Suprapubic skin (tissue), 4 donors: ENCODE measurements at regions not wholly inside any gene's neighbourhood (a gene's known extent, or its start where the extent isn't known, plus 50 kb on each side); places are given as distances from the start of the nearest gene placed in this dataset.

ENCODE experiments used
- DNase-seq, 2 donors: peaks; one replicate each; pipeline ENCODE4 v3.0.0-alpha.2; 2019; ENCODE audit warnings: low spot score in 2 of 2
- H3K27ac ChIP-seq: fragments of 200-600 bp; sonication (generic); one replicate; pipeline ENCODE4 v1.5.1; 2019
- H3K27me3 ChIP-seq: fragments of 200-600 bp; sonication (generic); one replicate; pipeline ENCODE4 v1.5.1; 2019
- H3K36me3 ChIP-seq: fragments of 200-600 bp; sonication (generic); one replicate; pipeline ENCODE4 v1.5.1; 2019
- H3K4me1 ChIP-seq: fragments of 200-600 bp; sonication (generic); one replicate; pipeline ENCODE4 v1.5.1; 2019
- H3K4me3 ChIP-seq: fragments of 200-600 bp; sonication (generic); one replicate; pipeline ENCODE4 v1.5.1; 2019; ENCODE audit warnings: mild to moderate bottlenecking
- H3K9me3 ChIP-seq: fragments of 200-600 bp; sonication (generic); one replicate; pipeline ENCODE4 v1.5.1; 2019
- CTCF ChIP-seq, 2 donors: fragments of 200-600 bp in 1 of 2; fragments of 450-650 bp in 1 of 2; sonication (generic) in 1 of 2; IDR thresholded peaks; one replicate each; pipeline ENCODE4 v1.5.1; 2016 to 2019; ENCODE audit warnings: antibody characterized with exemption in 2 of 2, mild to moderate bottlenecking in 1 of 2, moderate library complexity in 1 of 2
- EP300 ChIP-seq: sonication (generic); formaldehyde crosslinking; IDR thresholded peaks from one replicate; pipeline ENCODE4 v1.6.1; 2017; ENCODE audit warnings: antibody characterized with exemption
- POLR2A ChIP-seq, 2 donors: fragments of 450-650 bp; IDR thresholded peaks; one replicate each; pipeline ENCODE4 v1.6.1; 2017; ENCODE audit warnings: antibody characterized with exemption in 2 of 2, mild to moderate bottlenecking in 2 of 2, moderate library complexity in 2 of 2
- POLR2AphosphoS5 ChIP-seq, 3 donors: sonication (generic); formaldehyde crosslinking; IDR thresholded peaks; one replicate each; pipeline ENCODE4 v1.6.1; 2017; ENCODE audit warnings: antibody characterized with exemption in 3 of 3
- WGBS: methylation state at CpG from one replicate; pipeline ENCODE4 v1.1.5; 2018; 5-methylcytosine and 5-hydroxymethylcytosine counted together

GRCh38 chr5:168062239-168062638, 229.2 kb upstream of the WWC1 start:
- no peaks in the 10 kb centered on the region for H3K27me3 ChIP-seq
- no peak for TF ChIP-seq EP300
- no peak for TF ChIP-seq POLR2A (IDR thresholded peaks at IDR 0.05)
- TF ChIP-seq POLR2AphosphoS5 (IDR thresholded peaks at IDR 0.05) = no peak
- no peak for TF ChIP-seq CTCF (IDR thresholded peaks at IDR 0.05)
- no peak overlapping the region for H3K27ac ChIP-seq
- H3K4me3 ChIP-seq = no peak overlapping the region
- no peak for DNase-seq
- H3K4me1 ChIP-seq = no peaks in the 10 kb centered on the region
- H3K36me3 ChIP-seq = no peaks in the 10 kb centered on the region
- no peaks in the 10 kb centered on the region for H3K9me3 ChIP-seq
- 92% methylated on average over 3 of the region's 3 CpGs for WGBS

DNA sequence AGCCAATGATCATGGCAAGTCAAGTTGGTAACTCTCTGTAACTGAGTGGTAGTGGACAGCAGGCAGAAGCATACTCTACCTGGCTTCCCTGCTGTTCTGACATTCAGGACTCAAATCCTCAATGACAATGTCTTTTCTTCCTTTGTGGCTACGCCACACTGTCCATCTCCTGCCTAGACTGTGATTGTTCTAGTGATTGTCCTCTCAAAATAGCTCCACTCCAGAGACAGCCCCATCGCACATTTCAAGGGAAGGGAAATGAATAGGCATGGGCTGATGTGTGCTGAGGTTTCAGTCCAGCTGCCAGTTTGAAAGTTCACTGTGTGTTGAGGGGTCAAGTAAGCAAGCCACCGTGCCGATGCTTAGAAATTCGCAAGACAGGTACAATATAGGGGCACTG, 227.0 kb upstream of the WWC1 start:
- H3K27me3 ChIP-seq = no peaks in the 10 kb centered on the region
- H3K27ac ChIP-seq = no peak overlapping the region
- H3K36me3 ChIP-seq = no peaks in the 10 kb centered on the region
- no peaks in the 10 kb centered on the region for H3K4me1 ChIP-seq
- TF ChIP-seq POLR2AphosphoS5 (IDR thresholded peaks at IDR 0.05) (no peak), POLR2A (IDR thresholded peaks at IDR 0.05) (no peak)
- no peak overlapping the region for H3K4me3 ChIP-seq
- no peak for DNase-seq
- H3K9me3 ChIP-seq = no peaks in the 10 kb centered on the region
- 89% methylated on average over 5 of the region's 5 CpGs for WGBS

DNA sequence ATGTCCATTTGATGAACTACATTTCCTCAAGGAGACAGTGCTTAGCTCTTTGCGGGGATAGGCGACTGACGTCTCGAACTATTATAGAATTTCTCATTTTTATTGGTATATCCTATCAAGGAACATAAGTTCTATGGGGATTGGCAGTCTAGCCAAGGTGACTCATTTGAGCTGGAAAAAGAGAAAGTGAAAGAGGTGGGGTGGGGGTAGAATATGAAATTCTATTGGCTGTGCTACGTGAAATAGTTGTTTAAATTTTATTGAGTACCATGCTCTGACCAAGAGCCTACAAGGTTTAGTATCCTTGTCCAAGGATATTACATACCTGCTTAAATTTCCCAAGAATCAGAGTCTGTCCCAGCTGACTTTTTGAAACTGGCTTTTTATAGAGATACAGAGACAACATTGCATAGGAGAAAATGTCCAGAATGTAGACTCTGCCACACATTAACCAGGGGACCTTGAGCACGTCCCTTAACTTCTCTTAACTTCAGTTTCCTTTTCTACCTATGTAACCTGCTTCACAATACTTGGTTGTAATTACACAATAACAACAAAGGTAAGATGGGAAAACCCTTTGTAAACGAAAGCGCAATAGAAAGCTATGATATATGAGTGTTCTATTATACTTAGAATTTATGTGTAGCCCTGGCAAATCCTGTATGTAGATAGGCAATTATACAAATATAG, 226.4 kb upstream of the WWC1 start:
- Histone ChIP-seq H3K4me3 (no peak overlapping the region), H3K4me1 (no peaks in the 10 kb centered on the region), H3K36me3 (no peaks in the 10 kb centered on the region), H3K27me3 (no peaks in the 10 kb centered on the region), H3K9me3 (no peaks in the 10 kb centered on the region), H3K27ac (no peak overlapping the region)
- no peak for DNase-seq
- TF ChIP-seq POLR2A (IDR thresholded peaks at IDR 0.05) = no peak
- no peak for TF ChIP-seq EP300
- no peak for TF ChIP-seq CTCF (IDR thresholded peaks at IDR 0.05)
- TF ChIP-seq POLR2AphosphoS5 (IDR thresholded peaks at IDR 0.05) = no peak
- 94% methylated on average over 8 of the region's 8 CpGs for WGBS

DNA sequence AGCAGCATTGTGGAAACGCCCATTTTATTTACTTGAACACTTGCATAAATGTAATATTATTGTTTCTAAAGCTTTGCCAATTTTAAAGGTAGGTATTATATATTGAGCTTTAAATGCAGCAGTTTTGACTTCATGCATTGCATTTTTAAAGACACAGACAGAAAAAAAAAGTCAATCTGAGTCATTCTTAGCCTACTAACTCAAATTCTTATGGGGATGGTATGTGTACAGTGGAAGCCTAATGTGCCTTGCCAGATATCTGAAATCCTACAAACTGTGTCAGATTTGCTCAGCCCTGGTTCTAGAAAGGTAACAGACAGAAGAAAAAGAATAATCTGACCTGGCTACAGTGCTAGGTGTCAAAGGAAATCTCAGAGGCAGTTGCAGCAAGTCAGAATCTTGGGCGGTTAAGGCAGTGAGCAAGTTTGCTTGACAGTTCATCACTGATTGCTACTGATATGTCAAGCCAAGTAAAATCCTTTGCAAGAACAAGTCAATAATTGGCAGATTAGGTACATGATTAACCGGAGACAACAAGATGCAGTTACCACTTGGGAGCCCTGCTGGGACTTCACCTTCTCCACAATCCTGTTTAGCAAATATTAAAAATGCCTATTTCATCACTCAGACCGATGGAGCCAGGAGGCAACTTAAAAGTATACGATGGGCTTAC, 224.8 kb upstream of the WWC1 start:
- H3K27ac ChIP-seq = no peak overlapping the region
- no peak for TF ChIP-seq POLR2AphosphoS5 (IDR thresholded peaks at IDR 0.05)
- TF ChIP-seq POLR2A (IDR thresholded peaks at IDR 0.05) = no peak
- TF ChIP-seq EP300 = no peak
- no peak for TF ChIP-seq CTCF (IDR thresholded peaks at IDR 0.05)
- DNase-seq = no peak
- H3K9me3 ChIP-seq = no peaks in the 10 kb centered on the region
- no peaks in the 10 kb centered on the region for H3K4me1 ChIP-seq
- H3K27me3 ChIP-seq = no peaks in the 10 kb centered on the region
- no peak overlapping the region for H3K4me3 ChIP-seq
- 76% methylated on average over 5 of the region's 5 CpGs for WGBS
- no peaks in the 10 kb centered on the region for H3K36me3 ChIP-seq

- no peak for TF ChIP-seq POLR2A (IDR thresholded peaks at IDR 0.05)
- no peak for TF ChIP-seq EP300
- no peak for TF ChIP-seq CTCF (IDR thresholded peaks at IDR 0.05)
- no peak for TF ChIP-seq POLR2AphosphoS5 (IDR thresholded peaks at IDR 0.05)
- no peaks in the 10 kb centered on the region for H3K36me3 ChIP-seq
- DNase-seq = no peak
- no peak overlapping the region for H3K27ac ChIP-seq
- H3K9me3 ChIP-seq = no peaks in the 10 kb centered on the region
- no peaks in the 10 kb centered on the region for H3K4me1 ChIP-seq
- 87% methylated on average over 1 of the region's 1 CpG for WGBS
- H3K27me3 ChIP-seq = no peaks in the 10 kb centered on the region
- H3K4me3 ChIP-seq = no peak overlapping the region
Measured at GRCh38 chr5:168070761-168071160, 220.7 kb upstream of the WWC1 start.
